RPMI8226 (cell line): ENCODE measurements at regions not wholly inside any gene's neighbourhood (a gene's known extent, or its start where the extent isn't known, plus 50 kb on each side); places are given as distances from the start of the nearest gene placed in this dataset.

Experiments used
- DNase-seq: peaks from one replicate; pipeline ENCODE4 v3.0.0-alpha.2; 2015

DNA sequence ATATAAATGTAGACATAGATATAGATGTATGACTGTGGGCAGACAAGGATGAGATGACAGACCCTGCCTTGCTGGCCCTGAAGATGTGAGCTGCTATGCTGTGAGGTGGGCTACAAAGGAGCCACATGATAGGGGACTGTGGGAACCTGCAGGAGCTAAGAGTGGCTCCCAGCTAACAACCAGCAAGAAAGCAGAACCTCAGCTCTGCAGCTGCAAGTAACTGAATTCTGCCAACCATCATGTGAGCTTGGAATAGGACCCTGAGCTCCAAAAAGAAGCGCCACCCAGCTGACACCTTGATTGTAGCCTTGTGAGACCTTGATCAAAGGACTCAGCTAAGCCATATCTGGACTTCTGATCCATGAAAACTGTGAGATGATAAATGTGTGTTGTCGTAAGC, 123.3 kb upstream of the GRM7 start:
- no peak for DNase-seq

DNA sequence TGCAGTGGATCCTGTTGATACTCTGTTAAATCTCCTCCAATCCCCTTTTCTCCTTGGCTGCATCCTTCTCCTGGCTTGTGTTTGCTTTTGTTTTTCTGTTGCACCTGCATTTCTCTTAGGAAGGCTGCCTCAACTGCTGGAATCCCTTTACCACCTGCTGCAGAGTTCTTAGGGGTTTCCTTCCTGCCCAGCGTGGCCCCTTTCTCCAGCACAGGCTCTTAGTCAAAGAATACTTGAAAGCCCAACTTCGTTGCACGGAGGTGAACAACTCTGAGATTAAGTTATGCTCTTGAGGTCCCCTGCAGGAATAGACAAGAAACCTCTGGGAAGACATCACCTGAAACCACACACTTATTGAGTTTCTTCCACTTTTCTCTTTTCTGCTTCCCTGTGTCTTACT, 121.6 kb upstream of the GRM7 start:
- no peak for DNase-seq

DNA sequence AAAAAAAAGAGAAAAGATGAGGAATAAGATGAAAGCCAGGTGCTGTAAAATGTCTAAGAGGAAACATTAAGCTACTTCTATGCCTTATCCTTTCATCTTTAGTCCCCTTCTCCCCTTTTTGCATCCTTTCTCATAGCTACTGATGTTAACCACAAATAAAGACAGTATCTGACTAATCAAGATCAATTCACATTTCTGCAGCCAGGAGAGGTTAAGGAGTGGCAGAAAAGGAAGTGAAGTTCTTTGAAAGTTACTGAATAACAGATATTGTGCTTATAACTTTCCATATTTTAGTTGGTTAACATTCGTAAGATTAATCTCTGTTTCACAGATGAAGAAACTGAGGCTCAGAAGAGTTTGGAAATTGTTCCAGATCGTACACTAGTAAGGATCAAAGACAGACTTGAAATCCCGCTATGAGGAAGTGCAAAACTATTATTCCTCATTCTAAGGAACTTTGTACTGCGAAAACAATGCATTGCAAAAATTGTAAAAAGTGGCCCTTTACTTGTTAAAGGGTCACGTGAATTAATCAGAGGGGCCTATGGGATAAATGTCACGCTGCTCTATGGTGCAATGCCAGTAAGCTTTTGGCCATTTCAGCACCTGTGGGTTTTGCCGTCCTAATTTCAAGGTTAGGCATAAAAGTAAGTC, 117.7 kb upstream of the GRM7 start:
- DNase-seq: no peak

DNA sequence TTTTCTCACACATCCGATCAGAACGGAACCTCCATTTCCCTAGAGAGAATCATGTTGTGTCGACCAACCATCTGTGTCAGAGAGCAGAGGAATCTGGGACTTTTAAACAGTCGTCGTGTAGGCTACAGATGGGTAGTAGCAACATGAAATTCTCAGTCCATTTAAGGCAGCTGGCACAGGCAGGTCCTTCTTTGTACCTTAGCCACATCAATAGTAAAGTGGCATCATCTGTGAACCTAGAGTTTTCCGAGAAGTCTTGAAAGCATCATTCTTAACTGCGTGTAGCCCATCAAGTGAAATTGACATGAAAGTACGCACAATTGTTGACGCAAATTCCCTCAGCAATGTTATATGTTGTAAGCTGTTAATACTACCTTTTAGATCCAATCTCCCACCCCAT, 114.5 kb upstream of the GRM7 start:
- DNase-seq: no peak

DNA sequence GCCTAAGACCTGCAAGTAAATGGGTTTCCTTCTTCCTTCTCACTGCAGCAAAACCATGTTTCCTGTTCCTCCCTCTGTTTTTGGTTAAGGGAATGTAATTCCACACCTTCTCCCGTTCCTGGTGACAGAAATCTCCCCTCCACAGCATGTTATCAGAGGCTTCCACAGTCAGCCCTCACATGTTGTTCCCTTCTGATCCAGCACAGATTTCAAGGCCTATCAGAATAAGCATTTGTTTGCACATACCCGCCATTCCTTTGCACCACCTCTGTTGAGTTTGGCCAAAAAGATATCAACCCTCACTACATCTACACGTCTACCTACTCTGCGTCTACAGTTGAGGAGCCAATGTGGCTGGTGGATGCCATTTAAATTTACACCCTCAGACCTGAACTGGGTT, 113.9 kb upstream of the GRM7 start:
- no peak for DNase-seq

DNA sequence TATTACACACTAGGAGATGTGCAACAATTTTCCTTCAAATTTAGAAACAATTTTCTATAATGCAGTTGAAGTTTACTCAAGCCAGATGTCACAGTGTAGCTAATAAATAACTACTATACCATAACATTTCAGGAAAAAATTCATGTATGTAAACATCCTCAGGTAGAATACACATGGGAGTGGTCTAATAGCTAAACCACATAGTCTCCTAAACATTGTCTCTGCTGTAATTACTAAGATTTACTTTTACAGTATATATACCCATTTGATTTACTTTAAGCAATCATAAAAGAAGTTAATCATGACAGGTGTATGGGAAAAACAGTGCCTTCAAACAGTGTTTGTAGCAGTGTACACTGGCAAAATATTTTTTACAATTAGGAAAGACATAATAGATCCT, 110.1 kb upstream of the GRM7 start:
- DNase-seq: no peak

DNA sequence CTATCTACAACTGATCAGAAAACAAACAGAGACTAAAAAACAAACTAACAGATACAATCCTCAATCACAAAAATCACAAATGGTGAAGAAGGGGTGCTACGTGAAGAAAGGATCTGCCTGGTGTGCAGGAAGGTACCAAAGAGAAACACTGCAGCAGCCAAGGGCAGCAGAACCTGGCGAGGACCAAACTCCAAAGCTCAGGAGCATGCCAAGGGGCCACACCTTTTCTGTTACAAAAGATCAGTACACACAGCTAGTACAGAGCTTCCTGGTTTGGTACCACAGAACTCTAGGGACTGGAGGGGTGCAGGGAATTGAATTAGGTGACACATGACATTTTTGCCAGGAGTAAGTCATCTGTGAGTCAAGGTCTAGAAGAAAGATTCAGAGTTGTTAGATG, 107.4 kb upstream of the GRM7 start:
- DNase-seq: no peak

DNA sequence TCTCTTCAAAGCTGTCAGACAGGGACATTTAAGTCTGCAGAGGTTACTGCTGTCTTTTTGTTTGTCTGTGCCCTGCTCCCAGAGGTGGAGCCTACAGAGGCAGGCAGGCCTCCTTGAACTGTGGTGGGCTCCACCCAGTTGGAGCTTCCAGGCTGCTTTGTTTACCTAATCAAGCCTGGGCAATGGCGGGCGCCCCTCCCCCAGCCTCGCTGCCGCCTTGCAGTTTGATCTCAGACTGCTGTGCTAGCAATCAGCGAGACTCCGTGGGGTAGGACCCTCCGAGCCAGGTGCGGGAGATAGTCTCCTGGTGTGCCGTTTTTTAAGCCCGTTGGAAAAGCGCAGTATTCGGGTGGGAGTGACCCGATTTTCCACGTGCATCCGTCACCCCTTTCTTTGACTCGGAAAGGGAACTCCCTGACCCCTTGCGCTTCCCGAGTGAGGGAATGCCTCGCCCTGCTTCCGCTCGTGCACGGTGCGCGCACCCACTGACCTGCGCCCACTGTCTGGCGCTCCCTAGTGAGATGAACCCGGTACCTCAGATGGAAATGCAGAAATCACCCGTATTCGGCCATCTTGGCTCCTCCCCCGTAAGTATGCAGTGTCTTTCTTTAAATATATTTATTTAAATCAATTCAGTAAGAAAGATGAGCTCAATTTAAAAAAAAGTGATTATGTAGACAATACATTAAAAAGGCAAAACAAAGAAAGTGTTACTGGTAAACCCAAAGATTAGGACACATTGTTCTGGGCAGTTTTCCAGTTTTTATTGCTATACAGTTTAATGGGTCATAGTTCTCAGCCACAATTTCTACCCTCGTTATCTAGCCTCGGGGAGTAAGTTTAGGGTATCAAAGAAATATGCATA, 91.2 kb upstream of the GRM7 start:
- peak; percentile 20 for DNase-seq

DNA sequence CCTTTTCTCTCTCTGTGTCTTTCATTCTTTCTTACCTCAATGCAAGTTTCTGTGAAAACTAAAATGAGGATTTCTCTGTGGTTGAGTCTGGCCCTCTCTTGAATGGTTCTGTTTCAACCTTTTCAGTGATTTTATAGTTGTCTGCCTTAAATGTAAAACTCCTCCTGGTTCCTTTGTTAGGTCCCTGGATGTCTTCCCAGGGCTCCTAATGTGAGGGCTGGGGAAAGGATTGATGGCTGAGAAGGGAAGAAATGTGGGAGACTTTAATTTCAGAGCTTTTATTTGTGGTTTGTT, 90.6 kb upstream of the GRM7 start:
- no peak for DNase-seq

DNA sequence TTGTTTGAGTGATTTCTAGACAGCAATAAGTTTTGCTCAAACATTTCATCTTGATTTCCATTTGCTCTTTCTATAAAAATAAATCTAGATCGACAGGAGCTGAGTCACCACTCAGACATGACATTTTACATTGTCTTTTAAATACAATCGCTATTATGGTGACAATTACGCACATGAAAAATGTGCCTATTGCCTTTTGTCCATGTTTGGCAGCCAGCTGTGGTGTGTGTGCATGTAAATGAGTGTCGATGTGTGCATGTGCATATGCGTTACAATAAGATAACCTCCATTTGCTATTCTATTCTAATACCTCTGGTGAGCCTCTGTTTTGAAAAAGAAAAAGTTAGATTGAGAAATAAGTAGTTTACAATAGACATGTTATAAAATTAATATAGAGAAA, 89.7 kb upstream of the GRM7 start:
- DNase-seq: no peak

DNA sequence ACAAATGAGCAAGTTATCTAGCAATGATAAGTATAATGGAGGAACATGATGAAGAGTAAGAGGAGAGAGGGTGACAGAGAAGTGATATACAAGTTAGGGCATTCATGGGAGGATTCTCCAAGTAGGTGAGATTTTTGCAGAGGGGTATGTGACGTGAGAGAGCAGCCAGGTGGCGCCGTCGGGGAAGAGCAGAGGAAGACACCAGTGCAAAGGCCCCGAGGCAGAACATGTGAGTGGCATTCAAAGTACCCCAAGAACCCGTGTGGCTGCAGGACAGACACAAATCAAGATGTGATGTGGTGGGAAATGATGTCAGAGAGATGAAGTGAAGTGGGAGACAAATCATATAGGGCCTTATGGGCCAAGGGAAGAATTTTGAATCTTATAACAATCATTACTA, 81.8 kb upstream of the GRM7 start:
- DNase-seq: peak; percentile 7

DNA sequence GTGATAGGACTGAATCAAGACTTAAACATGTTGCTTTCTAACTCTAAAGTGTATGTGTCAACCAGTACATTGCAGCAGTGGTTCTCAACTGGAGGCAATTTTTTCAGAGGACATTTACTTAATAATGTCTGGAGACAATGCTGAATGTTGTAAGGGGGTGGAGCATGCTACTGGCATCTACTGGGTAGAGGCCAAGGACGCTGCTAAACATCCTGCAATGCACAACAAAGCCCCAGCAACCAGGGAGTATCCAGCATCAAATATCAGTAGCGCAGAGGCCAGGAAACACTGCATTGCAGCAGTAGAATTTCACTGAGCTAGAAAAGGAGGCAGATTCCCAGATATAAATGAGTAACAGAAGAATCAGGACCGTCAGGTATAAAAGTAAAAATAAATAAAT, 79.8 kb upstream of the GRM7 start:
- no peak for DNase-seq

DNA sequence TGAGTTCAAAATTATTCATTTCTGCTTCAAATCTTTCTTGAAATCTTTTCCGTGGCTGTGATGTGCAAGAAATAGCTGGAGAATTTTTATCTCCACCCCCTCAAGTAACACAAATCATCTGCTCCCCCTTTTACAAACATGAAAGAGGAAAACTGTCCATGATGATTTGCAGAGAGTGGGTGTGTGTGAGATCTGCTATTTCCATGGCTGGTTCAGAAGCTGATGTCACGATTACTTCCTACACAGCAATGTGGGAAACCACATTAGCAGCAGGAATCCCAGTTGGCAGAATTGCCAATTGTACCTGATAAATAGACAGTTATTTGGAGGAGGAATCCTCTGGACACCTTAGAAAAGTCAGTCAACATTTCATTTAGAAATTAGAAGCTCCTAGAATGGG, 75.2 kb upstream of the GRM7 start:
- no peak for DNase-seq

DNA sequence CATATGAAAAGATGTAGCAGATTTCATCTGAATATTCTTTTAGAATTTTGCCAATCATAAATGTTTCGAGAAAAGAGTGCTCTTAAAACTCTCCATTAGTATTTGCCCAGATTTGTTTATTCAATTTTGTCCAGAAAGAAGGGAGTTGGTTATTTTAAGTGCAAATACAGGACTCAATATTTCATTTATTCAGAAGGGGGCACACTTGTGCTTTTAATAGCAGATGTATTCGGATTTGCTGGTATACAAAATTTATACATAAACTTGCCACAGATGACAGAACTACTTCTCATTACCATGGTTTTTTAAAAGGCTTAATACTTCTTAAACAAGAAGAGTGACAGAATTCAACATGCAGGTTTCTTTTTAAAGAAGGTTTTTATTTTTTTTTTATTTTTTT, 69.8 kb upstream of the GRM7 start:
- DNase-seq: no peak

DNA sequence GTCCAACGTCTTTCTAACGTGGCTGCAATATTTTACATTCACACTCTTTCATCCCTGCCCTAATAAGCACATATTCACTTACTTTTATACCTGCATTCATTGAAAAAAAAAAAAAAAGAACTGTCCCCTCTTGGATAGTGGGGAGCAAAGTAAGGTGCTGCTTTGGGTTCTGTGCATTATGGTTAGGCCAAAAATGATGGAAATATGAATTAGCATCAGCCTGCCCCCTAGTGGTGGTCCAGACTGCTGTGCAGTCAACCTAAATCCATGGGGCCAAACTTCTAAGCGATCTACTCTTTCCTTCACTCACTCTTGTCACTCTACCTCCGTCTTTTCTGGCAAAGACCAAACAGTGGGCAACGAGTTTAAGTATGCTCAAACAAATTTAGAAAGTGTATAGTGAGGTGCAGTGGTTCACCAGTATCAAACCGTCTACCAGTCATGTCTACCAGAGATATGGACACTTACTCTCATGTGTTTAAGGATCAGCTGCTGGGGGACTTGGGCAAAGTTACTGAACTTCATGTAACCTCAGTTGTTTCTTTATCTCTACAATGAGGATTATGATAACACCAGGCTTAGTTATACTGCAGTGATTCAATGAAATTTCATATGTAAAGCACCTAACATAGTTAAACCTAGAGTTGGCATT, 61.5 kb upstream of the GRM7 start:
- DNase-seq: peak; percentile 58

DNA sequence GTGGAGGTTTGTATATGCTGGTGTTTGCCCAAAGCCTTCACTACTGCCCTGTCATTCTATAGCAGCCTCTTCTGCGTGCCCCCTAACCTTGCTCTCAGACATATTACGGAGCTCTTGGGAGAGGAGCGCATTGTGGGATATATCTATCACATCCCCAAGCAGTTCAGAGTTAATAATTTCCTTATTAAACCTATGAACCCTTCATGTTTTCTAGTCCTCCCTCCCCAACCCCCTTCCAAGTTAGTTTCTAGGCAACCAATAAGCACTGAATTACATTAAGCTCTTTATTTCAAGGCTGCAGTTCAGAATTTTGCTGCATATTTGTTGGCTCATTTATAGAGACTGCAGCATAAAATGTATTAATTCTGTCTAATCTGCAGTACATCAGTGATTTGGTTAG, 57.3 kb upstream of the GRM7 start:
- DNase-seq: no peak

DNA sequence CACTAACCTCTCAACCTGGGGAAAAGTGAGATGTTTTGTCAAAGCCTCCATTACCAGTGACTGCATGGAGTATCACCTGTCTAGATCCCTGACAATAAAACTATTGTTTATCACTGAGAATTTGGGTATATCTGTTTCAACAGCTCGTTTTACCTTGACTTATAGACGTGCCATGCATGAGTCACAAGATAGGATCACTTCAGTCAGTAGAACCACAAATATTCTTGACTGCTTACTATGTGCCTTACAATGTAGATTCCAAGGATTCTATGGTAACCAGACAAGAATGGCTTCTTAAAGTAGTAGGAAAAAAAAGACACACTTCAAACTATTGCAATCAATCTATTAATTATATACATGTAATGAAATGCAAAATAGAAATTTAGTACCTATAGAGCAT, 55.7 kb upstream of the GRM7 start:
- no peak for DNase-seq

DNA sequence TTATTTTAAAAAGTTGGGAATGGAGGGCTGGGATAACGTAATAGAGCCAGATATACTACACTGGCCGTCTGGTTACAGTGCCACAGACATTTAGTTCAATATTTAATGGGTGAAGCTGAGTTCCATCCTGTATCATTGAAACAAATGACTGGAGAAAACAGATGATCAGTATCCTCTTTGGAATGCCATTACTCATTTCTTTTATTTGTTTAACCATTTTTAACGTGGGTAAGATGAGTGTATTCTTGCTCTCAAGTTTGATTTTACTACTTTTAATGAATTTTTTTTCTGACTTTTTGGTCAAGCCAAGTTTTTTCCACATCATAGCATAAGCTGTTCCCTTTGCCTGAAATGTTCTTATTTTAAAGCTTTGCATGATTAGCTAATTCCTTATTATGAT, 53.9 kb upstream of the GRM7 start:
- DNase-seq: no peak

DNA sequence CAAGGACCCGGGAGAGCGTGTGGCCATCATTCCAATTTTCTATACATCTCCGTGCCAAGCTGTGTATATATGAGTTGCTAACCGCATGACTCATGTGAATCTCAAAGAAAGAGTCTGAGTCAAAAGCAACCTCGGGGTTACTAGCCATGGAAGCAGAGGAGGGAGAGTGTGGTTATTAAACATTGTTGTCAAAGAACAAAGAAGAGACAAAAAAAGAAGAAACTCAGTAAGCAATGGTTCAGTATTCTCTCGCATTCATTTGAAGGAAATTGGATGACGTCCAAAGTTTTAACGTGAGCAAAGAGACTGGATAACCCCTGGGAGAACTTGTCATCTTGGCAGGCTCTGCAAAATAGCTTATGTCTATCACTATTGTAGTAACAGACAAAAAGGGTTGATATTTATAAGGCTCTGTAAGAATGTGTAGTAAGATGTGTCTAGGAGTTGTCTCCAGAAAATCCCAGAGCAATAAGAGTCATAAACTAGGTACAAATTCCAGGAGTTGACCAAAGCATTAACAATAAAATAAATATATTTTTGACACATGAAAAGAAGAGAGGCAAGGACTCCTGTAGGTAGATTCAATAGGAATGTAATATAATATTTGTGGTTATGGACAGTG, 52.8 kb upstream of the GRM7 start:
- DNase-seq: no peak

DNA sequence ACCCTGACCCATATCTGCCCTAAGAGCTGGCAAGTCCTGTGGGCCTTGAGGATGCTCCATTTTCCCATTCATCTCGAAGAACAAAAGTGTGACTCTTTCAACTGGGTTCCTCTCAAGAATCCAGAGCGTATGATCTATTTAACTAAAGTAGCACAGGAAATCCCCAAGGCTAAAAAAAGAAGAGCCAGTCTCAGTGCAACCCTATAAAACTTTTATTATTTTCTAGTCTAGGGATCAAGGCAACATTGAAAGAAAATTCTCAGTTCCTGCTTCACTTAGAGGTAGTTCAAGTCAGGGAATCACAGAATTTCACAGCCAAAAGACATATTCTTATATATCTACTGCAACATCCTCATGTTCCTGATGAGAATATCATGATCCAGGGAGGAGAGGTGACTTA, 51.6 kb upstream of the GRM7 start:
- no peak for DNase-seq
